ENCODE measurements at regions not wholly inside any gene's neighbourhood (a gene's known extent, or its start where the extent isn't known, plus 50 kb on each side); places are given as distances from the start of the nearest gene placed in this dataset.

GRCh38 chr7:42858570-42858969 is 53.3 kb downstream of the C7orf25 start:
- FAIRE-seq: no peak
- DNase-seq (ENCODE audit: low spot score in 2 of 2): no peak

GRCh38 chr7:42856605-42856987 is 55.3 kb downstream of the C7orf25 start:
- peak in 1 of 2 donors; percentile 10 for DNase-seq (ENCODE audit: low spot score in 2 of 2)
- FAIRE-seq: no peak

DNA sequence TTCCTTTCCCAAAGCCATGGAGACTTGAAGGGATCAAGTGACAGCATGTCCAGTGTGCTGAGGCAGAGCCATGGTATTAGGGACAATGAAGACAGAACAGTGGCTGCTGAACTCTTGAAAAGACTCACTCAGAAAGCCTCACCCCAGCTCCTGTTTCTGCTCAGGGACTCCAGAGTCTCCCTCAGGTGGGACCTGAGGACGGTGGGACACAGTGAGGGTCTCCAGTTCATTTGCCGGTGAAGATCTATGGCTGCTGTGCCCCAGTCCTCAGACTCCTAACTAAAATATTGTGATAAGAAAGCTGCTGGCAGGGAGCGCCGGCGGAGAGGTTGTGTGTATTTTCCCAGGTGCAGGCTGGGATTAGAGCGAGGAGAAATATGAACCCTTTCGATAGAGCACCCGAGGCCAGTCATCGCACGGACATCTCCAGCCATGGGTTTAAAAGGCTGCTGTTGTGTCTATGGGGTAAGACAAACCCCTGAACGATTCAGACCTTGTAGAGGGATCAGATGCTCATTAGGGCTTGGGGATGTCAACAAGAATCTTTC is 57.2 kb downstream of the C7orf25 start:
- DNase-seq (ENCODE audit: low spot score in 2 of 2) (no peak), FAIRE-seq (no peak)

DNA sequence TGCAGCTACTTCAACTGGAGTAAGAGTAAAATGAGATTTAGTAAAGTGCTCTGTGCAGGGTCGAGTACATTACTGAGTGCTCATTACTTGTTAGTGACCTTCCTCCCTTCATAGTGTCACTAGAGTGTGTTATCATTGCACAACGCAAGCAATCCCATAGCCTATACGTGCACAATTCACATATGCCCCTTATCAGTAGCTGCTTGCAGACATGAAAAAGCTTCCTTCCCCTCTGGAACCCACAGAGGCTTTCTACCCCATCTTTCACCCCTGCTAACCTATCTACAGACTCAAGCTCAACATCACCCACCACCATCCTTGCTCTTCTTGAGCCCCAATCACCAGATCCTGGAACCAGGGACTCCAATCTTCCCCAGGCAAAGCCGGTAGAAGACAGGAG is 59.3 kb downstream of the C7orf25 start:
- DNase-seq (ENCODE audit: low spot score in 2 of 2) (no peak), FAIRE-seq (no peak)

GRCh38 chr7:42843205-42843800 is 68.6 kb downstream of the C7orf25 start:
- DNase-seq (ENCODE audit: low spot score in 2 of 2): peak in 1 of 2 donors; percentile 24
- FAIRE-seq: no peak

DNA sequence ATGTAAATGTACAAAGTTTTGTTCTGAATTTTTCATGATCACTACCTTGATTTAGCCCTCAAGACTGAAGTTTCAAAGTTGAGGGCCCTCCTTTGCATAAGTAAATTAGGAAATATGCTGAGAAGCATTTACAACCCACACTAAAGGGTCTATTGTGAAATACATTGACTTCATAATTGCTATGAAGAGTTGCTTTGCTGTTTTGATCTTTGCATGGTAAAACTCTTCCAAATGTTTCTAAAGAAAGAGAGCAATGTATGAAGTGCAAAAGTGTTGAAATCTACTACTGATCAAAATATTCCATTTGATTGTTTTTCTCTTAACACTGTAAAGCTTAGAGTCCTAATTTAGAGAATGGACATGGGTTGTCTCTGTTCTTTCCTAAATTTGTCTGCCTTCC is 77.2 kb downstream of the C7orf25 start:
- no peak for FAIRE-seq
- no peak for DNase-seq (ENCODE audit: low spot score in 2 of 2)

GRCh38 chr7:42833411-42833810 is 78.5 kb downstream of the C7orf25 start:
- DNase-seq (ENCODE audit: low spot score in 2 of 2) (no peak), FAIRE-seq (no peak)

DNA sequence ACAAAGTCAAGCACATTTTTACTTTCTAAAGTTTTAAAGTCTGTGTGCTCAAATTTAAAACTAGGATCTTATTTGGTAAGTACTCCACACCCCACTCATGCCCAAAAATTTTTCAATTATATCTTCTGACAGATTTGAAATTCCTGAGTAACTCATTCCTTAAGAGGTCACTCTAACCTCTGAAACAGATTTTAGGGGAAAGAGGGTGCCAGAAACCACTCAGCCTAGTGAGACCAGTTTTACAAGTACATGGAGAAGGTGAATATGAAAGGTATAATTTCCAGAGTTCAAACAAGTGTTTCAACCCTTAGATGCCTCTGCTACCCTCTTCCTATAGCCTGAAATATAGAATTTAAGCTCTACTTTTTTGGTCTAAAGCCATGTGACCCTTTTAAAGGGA is 79.2 kb downstream of the C7orf25 start:
- DNase-seq (ENCODE audit: low spot score in 2 of 2) (no peak), FAIRE-seq (no peak)

- FAIRE-seq (no peak), DNase-seq (ENCODE audit: low spot score in 2 of 2) (peak in 1 of 2 donors; percentile 27)
These were observed 80.0 kb downstream of the C7orf25 start for GRCh38 chr7:42831718-42832522.

- DNase-seq (ENCODE audit: low spot score in 2 of 2): no peak
- FAIRE-seq: no peak
These were observed 80.7 kb downstream of the C7orf25 start for GRCh38 chr7:42831006-42831717.

DNA sequence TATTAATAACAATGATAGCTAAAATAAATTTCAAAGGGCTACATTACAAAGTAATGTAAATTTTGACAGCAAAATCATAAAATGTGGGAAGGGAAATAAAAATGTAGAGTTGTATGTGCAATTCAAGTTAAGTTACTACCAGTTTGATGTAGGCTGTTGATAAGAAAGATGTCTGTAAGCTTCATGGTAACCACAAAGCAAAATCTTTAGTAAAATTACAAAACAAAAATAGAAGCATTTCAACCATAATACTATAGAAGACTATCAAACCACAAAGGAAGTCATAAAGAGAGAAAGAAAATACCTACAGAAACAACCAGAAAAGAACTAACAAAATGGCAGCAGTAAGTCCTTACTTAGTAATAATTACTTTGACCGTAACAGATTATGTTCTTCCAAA is 99.1 kb downstream of the C7orf25 start:
- DNase-seq (ENCODE audit: low spot score in 2 of 2) (no peak), FAIRE-seq (no peak)

GRCh38 chr7:42805601-42806000 is 106.3 kb downstream of the C7orf25 start:
- FAIRE-seq (no peak), DNase-seq (ENCODE audit: low spot score in 2 of 2) (no peak)

DNA sequence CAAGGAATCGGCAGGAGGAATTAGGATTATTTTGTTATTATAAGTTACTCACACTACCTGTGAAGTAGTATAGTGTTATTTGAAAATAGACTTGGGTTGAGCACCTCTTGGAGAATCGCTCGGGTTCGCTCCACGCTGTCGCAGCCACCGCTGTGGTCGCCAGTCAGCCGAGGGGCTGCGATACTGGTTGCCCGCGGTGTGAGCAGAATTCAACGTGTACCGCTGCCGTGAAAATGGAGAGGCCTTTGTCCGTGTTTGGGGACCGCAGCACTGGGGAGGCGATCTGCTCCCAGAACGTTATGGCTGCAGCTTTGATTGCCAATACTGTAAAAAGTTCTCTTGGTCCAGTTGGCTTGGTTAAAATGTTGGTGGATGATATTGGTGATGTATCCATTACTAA is 117.2 kb downstream of the C7orf25 start:
- no peak for DNase-seq (ENCODE audit: low spot score in 2 of 2)
- FAIRE-seq: no peak

DNA sequence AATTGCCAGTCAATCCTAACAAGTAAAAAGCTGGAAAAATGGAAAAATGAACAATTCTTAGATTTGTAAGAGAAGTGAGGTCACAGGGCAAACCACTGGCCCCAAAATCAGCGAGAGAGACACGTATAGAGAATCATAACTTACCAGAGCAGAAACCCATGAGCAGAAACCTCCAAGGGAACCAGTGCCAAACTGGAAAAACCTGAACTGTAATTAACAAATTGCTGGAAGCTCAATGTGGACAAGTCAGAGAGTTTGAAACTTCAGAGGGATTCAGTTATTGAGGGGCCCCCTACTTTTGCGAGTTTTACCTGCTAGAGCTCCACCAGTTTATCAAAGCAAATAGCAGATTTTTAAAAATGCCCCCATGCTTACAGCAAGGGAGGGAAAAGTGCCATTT is 119.0 kb downstream of the C7orf25 start:
- DNase-seq (ENCODE audit: low spot score in 2 of 2): no peak
- no peak for FAIRE-seq

GRCh38 chr7:42790196-42790595 is 121.7 kb downstream of the C7orf25 start:
- DNase-seq (ENCODE audit: low spot score in 2 of 2) (no peak), FAIRE-seq (no peak)

DNA sequence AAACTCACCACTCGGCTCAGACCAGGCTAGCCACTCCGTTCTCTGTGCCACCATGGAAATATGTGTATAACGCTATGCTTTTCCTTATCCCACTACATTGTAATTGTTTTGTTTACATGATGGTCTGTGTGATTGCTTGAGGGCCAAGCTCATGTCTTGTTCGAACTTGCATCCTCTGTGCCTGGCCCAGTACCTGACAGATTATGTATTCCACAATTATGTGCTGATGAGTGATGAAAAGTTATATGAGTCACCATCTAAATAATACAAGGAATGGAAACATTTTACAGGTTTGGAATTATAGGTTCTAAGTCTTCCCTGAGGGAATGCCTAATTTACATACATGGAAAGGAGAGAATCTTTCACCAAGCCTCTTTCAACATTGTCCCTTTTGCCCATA is 137.4 kb downstream of the C7orf25 start:
- FAIRE-seq: no peak
- DNase-seq (ENCODE audit: low spot score in 2 of 2): no peak

- no peak for FAIRE-seq
- DNase-seq (ENCODE audit: low spot score in 2 of 2): no peak
These were observed 141.8 kb downstream of the C7orf25 start for GRCh38 chr7:42770114-42770513.

DNA sequence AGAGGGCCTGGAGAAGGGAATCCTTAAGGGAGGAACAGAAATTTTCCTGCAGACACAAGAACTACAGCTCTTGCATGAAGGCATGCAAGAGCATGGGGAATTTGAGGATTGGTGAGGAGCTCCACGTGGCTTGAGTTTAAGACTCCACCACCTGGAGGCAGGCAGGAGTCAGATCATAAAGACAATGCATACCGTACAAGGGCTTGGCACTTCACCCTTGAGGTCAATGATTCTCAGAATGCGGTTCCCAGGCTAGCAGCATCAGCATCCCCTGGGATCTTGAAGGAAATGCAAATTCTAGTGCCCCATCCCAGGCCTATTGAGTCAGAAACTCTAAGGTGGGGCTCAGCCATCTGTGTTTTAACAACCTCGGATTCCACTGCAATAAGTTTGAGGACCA is 143.8 kb downstream of the C7orf25 start:
- DNase-seq (ENCODE audit: low spot score in 2 of 2): no peak
- no peak for FAIRE-seq

- FAIRE-seq: no peak
- DNase-seq (ENCODE audit: low spot score in 2 of 2): no peak
These were observed 145.0 kb downstream of the C7orf25 start for GRCh38 chr7:42766782-42767423.

GRCh38 chr7:42765931-42766330 is 145.9 kb downstream of the C7orf25 start:
- FAIRE-seq (no peak), DNase-seq (ENCODE audit: low spot score in 2 of 2) (no peak)

DNA sequence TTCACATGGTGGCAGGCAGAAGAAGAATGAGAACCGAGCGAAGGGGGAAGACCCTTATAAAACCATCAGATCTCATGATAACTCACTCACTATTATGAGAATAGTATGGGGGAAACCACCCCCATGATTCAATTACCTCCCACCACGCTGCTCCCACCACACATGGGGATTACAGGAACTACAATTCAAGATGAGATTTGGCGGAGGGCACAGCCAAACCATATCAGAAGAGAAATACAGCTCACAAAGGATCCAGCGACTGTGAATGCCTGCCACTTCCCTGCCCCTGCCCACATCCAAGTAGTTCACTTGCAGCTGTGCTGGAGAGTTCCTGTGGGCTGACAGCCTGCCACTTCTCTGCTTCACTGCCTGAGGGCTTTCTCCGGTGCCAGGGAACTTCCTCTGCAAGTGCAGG is 148.7 kb downstream of the C7orf25 start:
- DNase-seq (ENCODE audit: low spot score in 2 of 2) (no peak), FAIRE-seq (no peak)

Data from frontal cortex (tissue), 3 donors.